SU-DHL-6 (cell line): ENCODE measurements at regions not wholly inside any gene's neighbourhood (a gene's known extent, or its start where the extent isn't known, plus 50 kb on each side); places are given as distances from the start of the nearest gene placed in this dataset.

Experiments
- H2AFZ ChIP-seq: fragments of 200-600 bp; sonication (generic); 2 replicates; pipeline ENCODE4 v1.6.1; 2014; ENCODE audit warnings: low read depth, mild to moderate bottlenecking, moderate library complexity, mixed read lengths, antibody characterized with exemption, low read length; ENCODE audit not compliant: severe bottlenecking
- H3F3A ChIP-seq: fragments of 200-600 bp; shearing (Covaris generic); 2 replicates; pipeline ENCODE4 v1.6.0; 2016; ENCODE audit warnings: antibody characterized with exemption, mild to moderate bottlenecking; ENCODE audit not compliant: insufficient read depth
- H3K27ac ChIP-seq: fragments of 200-600 bp; sonication (generic); 2 replicates; pipeline ENCODE4 v1.5.1; 2016; ENCODE audit warnings: low read depth, mild to moderate bottlenecking, low read length, moderate library complexity, mixed read lengths
- H3K27me3 ChIP-seq: fragments of 200-600 bp; sonication (generic), shearing (Covaris generic); 2 replicates; pipeline ENCODE4 v1.6.0; 2014; ENCODE audit warnings: mild to moderate bottlenecking, low read length
- H3K36me3 ChIP-seq: fragments of 200-600 bp; sonication (generic); 2 replicates; pipeline ENCODE4 v1.6.1; 2014; ENCODE audit warnings: mild to moderate bottlenecking, low read length, mixed read lengths
- H3K4me2 ChIP-seq: fragments of 300-600, 200-600 bp; shearing (Covaris generic), sonication (generic); 2 replicates; pipeline ENCODE4 v1.6.0; 2014; ENCODE audit warnings: low read length, low read depth, mild to moderate bottlenecking; ENCODE audit not compliant: poor library complexity, severe bottlenecking
- H3K4me3 ChIP-seq: fragments of 200-600 bp; sonication (generic); 2 replicates; pipeline ENCODE4 v1.5.1; 2014; ENCODE audit warnings: antibody characterized with exemption, low read length, mild to moderate bottlenecking, mixed read lengths; ENCODE audit not compliant: insufficient read depth, poor library complexity, severe bottlenecking
- H3K79me2 ChIP-seq: fragments of 200-600 bp; sonication (generic); 2 replicates; pipeline ENCODE4 v1.6.1; 2014; ENCODE audit warnings: mild to moderate bottlenecking, low read length, moderate library complexity; ENCODE audit not compliant: insufficient read depth
- H3K9ac ChIP-seq: fragments of 200-600 bp; sonication (generic); 2 replicates; pipeline ENCODE4 v1.7.0; 2014; ENCODE audit warnings: mild to moderate bottlenecking, low read length
- H3K9me2 ChIP-seq: fragments of 200-600 bp; sonication (generic); replicated peaks from 2 replicates; pipeline ENCODE4 v1.6.1; 2014; ENCODE audit warnings: low read length; ENCODE audit not compliant: insufficient read depth
- H3K9me3 ChIP-seq: fragments of 200-600 bp; sonication (generic); 2 replicates; pipeline ENCODE4 v1.6.1; 2014; ENCODE audit warnings: low read length, mixed read lengths; ENCODE audit not compliant: insufficient read depth
- H4K20me1 ChIP-seq: fragments of 200-600 bp; sonication (generic); 2 replicates; pipeline ENCODE4 v1.6.1; 2014; ENCODE audit warnings: low read depth, mild to moderate bottlenecking, antibody characterized with exemption, low read length, moderate library complexity, mixed read lengths
- CTCF ChIP-seq: fragments of 200-600 bp; sonication (generic); IDR thresholded peaks from one replicate; pipeline ENCODE4 v1.5.1; 2017; ENCODE audit warnings: antibody characterized with exemption, mild to moderate bottlenecking, low read length, moderate library complexity; ENCODE audit not compliant: insufficient read depth, poor library complexity, severe bottlenecking
- EZH2phosphoT487 ChIP-seq: fragments of 200-600 bp; sonication (generic), shearing (Covaris generic); conservative IDR thresholded peaks from 2 replicates; pipeline ENCODE4 v1.6.1; 2018; ENCODE audit warnings: mild to moderate bottlenecking, antibody characterized with exemption, low read length, moderate library complexity, mixed read lengths

GRCh38 chr3:31038086-31038739 is 143.8 kb upstream of the GADL1 start:
- Histone ChIP-seq H3K79me2 (no peaks in the 10 kb centered on the region), H3K9ac (no peak overlapping the region), H3F3A (no peaks in the 10 kb centered on the region), H3K27me3 (no peaks in the 10 kb centered on the region), H3K9me3 (no peaks in the 10 kb centered on the region), H3K4me3 (no peak overlapping the region), H3K9me2 (no peaks in the 10 kb centered on the region), H4K20me1 (no peaks in the 10 kb centered on the region), H2AFZ (no peak overlapping the region), H3K4me2 (no peak overlapping the region), H3K27ac (no peak overlapping the region), H3K36me3 (no peaks in the 10 kb centered on the region)
- TF ChIP-seq CTCF (no peak), EZH2phosphoT487 (no peak)

- no peak overlapping the region for H3K27ac ChIP-seq
- no peak for TF ChIP-seq CTCF
- no peak for TF ChIP-seq EZH2phosphoT487
- no peaks in the 10 kb centered on the region for H3K79me2 ChIP-seq
- no peaks in the 10 kb centered on the region for H3K9me2 ChIP-seq
- no peak overlapping the region for H3K4me3 ChIP-seq
- H4K20me1 ChIP-seq: no peaks in the 10 kb centered on the region
- no peaks in the 10 kb centered on the region for H3K36me3 ChIP-seq
- no peaks in the 10 kb centered on the region for H3F3A ChIP-seq
- no peak overlapping the region for H2AFZ ChIP-seq
- no peak overlapping the region for H3K9ac ChIP-seq
- no peaks in the 10 kb centered on the region for H3K27me3 ChIP-seq
- H3K9me3 ChIP-seq: no peaks in the 10 kb centered on the region
- H3K4me2 ChIP-seq: no peak overlapping the region
These were observed 144.7 kb upstream of the GADL1 start for GRCh38 chr3:31039145-31039544.

- Histone ChIP-seq H3K79me2 (no peaks in the 10 kb centered on the region), H3K27ac (no peak overlapping the region), H3K9ac (no peak overlapping the region), H3K36me3 (no peaks in the 10 kb centered on the region), H3K9me3 (no peaks in the 10 kb centered on the region), H3F3A (no peaks in the 10 kb centered on the region), H3K4me3 (no peak overlapping the region), H3K9me2 (no peaks in the 10 kb centered on the region), H3K27me3 (no peaks in the 10 kb centered on the region), H2AFZ (no peak overlapping the region), H3K4me2 (no peak overlapping the region), H4K20me1 (no peaks in the 10 kb centered on the region)
- TF ChIP-seq CTCF (no peak), EZH2phosphoT487 (no peak)
These were observed 146.9 kb upstream of the GADL1 start for GRCh38 chr3:31041161-31041978.
